ENCODE measurements at regions not wholly inside any gene's neighbourhood (a gene's known extent, or its start where the extent isn't known, plus 50 kb on each side); places are given as distances from the start of the nearest gene placed in this dataset.

- no peak overlapping the region for H3K27ac ChIP-seq
- TF ChIP-seq CTCF (IDR thresholded peaks at IDR 0.05) (no peak), ZFX (IDR thresholded peaks at IDR 0.05; ENCODE audit: borderline replicate concordance) (no peak)
Measured at GRCh38 chr12:125824276-125824675, 759.0 kb downstream of the AACS start.

- H3K27ac ChIP-seq: no peak overlapping the region
- no peak for TF ChIP-seq ZFX (IDR thresholded peaks at IDR 0.05; ENCODE audit: borderline replicate concordance)
- no peak for TF ChIP-seq CTCF (IDR thresholded peaks at IDR 0.05)
Measured at GRCh38 chr12:125835852-125836251, 770.6 kb downstream of the AACS start.

DNA sequence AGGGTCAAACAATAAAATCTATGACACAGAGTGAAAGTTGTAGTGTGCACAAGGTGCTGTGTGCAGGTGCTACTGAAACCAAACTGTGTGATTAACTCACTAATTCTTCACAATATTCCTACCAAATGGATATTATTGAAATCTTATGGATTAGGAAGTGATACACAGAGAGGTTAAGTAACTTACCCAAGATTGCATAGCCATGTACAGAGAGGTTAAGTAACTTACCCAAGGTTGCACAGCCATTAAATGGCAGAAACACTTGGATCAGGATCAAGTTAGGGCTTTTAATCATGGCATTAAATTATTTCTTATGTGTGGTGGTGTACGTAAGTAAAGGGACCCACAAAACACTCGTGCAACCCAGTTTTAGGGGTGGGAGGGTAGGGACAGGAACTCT is 771.4 kb downstream of the AACS start:
- TF ChIP-seq CTCF (IDR thresholded peaks at IDR 0.05) (no peak), ZFX (IDR thresholded peaks at IDR 0.05; ENCODE audit: borderline replicate concordance) (no peak)
- no peak overlapping the region for H3K27ac ChIP-seq

DNA sequence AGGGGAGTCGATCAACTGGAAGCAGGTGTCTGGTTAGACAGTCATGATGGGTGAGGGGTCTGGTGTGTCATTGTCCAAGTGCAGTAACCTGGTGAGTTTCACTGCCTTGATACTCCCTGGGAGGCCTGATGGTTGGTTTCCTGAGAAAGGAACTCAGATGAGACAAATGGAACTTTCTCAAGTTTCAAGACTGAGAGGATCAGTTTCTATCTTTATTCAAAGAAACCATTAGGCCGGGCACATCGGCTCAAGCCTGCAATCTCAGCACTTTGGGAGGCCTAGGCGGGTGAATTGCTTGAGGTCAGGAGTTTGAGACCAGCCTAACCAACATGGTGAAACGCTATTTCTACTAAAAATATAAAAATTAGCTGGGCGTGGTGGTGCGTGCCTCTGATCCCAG is 776.1 kb downstream of the AACS start:
- TF ChIP-seq ZFX (IDR thresholded peaks at IDR 0.05; ENCODE audit: borderline replicate concordance): no peak
- no peak for TF ChIP-seq CTCF (IDR thresholded peaks at IDR 0.05)
- H3K27ac ChIP-seq: no peak overlapping the region

GRCh38 chr12:125852116-125852515 is 786.9 kb downstream of the AACS start:
- H3K27ac ChIP-seq: no peak overlapping the region
- TF ChIP-seq CTCF (IDR thresholded peaks at IDR 0.05): no peak
- TF ChIP-seq ZFX (IDR thresholded peaks at IDR 0.05; ENCODE audit: borderline replicate concordance): no peak

DNA sequence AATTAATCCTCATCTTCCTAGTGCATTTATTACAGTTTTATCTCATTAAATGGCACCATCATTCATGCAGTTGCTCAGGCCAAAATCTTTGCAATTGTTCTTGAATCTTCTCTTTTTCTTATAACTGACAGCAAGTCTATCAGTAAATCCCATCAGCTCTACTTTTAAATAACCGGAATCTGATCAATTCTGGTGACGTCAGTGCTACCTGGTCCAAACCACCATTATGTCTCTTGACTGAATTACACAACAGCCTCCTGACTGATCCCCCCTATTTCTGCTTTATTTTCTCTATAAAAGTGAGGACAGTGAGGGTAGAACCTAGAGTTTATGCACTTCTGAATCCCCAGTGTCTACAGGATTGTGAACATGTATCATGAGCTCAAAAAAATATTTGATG is 787.4 kb downstream of the AACS start:
- H3K27ac ChIP-seq: no peak overlapping the region
- no peak for TF ChIP-seq CTCF (IDR thresholded peaks at IDR 0.05)
- no peak for TF ChIP-seq ZFX (IDR thresholded peaks at IDR 0.05; ENCODE audit: borderline replicate concordance)

DNA sequence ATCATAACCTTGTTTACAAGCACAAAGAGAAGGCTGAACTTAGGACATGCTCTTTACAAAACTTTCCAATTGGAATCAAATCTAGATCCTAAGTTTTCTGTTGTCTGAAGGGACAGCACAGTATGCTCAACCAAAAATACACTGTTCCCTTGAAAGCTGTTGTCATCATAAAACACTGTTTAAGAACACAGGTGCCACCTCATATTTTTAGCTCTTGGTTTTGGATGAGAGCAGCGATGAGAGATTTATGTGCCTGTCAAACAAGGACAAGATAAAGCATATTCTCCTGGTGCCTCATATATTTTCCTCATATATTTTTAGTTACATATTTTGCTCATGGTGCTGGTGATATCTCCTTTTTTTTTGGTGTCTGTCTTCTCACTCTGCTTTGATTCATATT is 788.4 kb downstream of the AACS start:
- TF ChIP-seq ZFX (IDR thresholded peaks at IDR 0.05; ENCODE audit: borderline replicate concordance): no peak
- no peak for TF ChIP-seq CTCF (IDR thresholded peaks at IDR 0.05)

More for the DNA sequence above, 788.4 kb downstream of the AACS start:
- no peak overlapping the region for H3K27ac ChIP-seq
